SK-N-SH treated with all-trans-retinoic acid at 6 μM for 48 hours (cell line): ENCODE measurements at regions not wholly inside any gene's neighbourhood (a gene's known extent, or its start where the extent isn't known, plus 50 kb on each side); places are given as distances from the start of the nearest gene placed in this dataset.

ENCODE experiments used
- ATAC-seq: fragments of 200-7000 bp; cut with Tn5 transposase; 3 replicates; pipeline ENCODE4 v1.9.1; 2020; ENCODE audit warnings: mild to moderate bottlenecking, moderate library complexity
- BACH2 ChIP-seq: fragments of 250-450 bp; sonication (Bioruptor Pico); IDR thresholded peaks from 2 replicates; pipeline ENCODE4 v1.9.0; 2021; ENCODE audit warnings: mild to moderate bottlenecking, borderline replicate concordance
- CSDC2 ChIP-seq: fragments of 250-450 bp; sonication (Bioruptor Pico); IDR thresholded peaks from 2 replicates; pipeline ENCODE4 v1.5.0; 2020; ENCODE audit warnings: mild to moderate bottlenecking, moderate library complexity
- CSRNP3 ChIP-seq: fragments of 250-450 bp; sonication (Bioruptor Pico); IDR thresholded peaks from 2 replicates; pipeline ENCODE4 v1.5.1; 2021; ENCODE audit warnings: mild to moderate bottlenecking, moderate library complexity
- GLIS3 ChIP-seq: fragments of 250-450 bp; sonication (Bioruptor Pico); IDR thresholded peaks from 2 replicates; pipeline ENCODE4 v1.5.0; 2020; ENCODE audit warnings: mild to moderate bottlenecking, moderate library complexity
- OSR1 ChIP-seq: fragments of 250-450 bp; sonication (Bioruptor Pico); IDR thresholded peaks from 2 replicates; pipeline ENCODE4 v1.8.0; 2022; ENCODE audit warnings: moderate library complexity, mild to moderate bottlenecking, inconsistent platforms
- POU6F1 ChIP-seq: fragments of 250-450 bp; sonication (Bioruptor Pico); IDR thresholded peaks from 2 replicates; pipeline ENCODE4 v1.8.0; 2021; ENCODE audit warnings: low read depth, mild to moderate bottlenecking, moderate library complexity, borderline replicate concordance
- PPARA ChIP-seq: fragments of 250-450 bp; sonication (Bioruptor Pico); IDR thresholded peaks from 2 replicates; pipeline ENCODE4 v1.5.0; 2020; ENCODE audit warnings: mild to moderate bottlenecking, borderline replicate concordance
- RARB ChIP-seq: fragments of 250-450 bp; sonication (Bioruptor Pico); IDR thresholded peaks from 2 replicates; pipeline ENCODE4 v1.8.0; 2021; ENCODE audit warnings: mild to moderate bottlenecking, moderate library complexity
- SNAI2 ChIP-seq: fragments of 250-450 bp; sonication (Bioruptor Pico); IDR thresholded peaks from 2 replicates; pipeline ENCODE4 v1.5.0; 2020; ENCODE audit warnings: mild to moderate bottlenecking, moderate library complexity
- TOX ChIP-seq: fragments of 250-450 bp; sonication (Bioruptor Pico); IDR thresholded peaks from 2 replicates; pipeline ENCODE4 v1.8.0; 2021; ENCODE audit warnings: mild to moderate bottlenecking, moderate library complexity, borderline replicate concordance
- ZFP3 ChIP-seq: fragments of 250-450 bp; sonication (Bioruptor Pico); IDR thresholded peaks from 2 replicates; pipeline ENCODE4 v1.5.0; 2020; ENCODE audit warnings: mild to moderate bottlenecking, moderate library complexity
- ZFP30 ChIP-seq: fragments of 450-650 bp; formaldehyde crosslinking; IDR thresholded peaks from 2 replicates; pipeline ENCODE4 v1.5.0; 2022; ENCODE audit warnings: mild to moderate bottlenecking, moderate library complexity
- ZNF565 ChIP-seq: fragments of 450-650 bp; formaldehyde crosslinking; conservative IDR thresholded peaks from 2 replicates; pipeline ENCODE4 v1.5.0; 2020; ENCODE audit warnings: low read depth, mild to moderate bottlenecking, moderate library complexity
- TF ChIP-seq, protein P1 (sequence below): fragments of 250-450 bp; sonication (Bioruptor Pico); IDR thresholded peaks from 2 replicates; pipeline ENCODE4 v1.8.0; 2020; ENCODE audit warnings: mild to moderate bottlenecking, moderate library complexity, borderline replicate concordance
- TF ChIP-seq, protein P2 (sequence below): fragments of 250-450 bp; sonication (Bioruptor Pico); IDR thresholded peaks from 2 replicates; pipeline ENCODE4 v1.5.0; 2020; ENCODE audit warnings: mild to moderate bottlenecking, moderate library complexity

GRCh38 chr5:5017827-5018577 is 122.1 kb upstream of the ADAMTS16 start:
- TF ChIP-seq, protein P1, sequence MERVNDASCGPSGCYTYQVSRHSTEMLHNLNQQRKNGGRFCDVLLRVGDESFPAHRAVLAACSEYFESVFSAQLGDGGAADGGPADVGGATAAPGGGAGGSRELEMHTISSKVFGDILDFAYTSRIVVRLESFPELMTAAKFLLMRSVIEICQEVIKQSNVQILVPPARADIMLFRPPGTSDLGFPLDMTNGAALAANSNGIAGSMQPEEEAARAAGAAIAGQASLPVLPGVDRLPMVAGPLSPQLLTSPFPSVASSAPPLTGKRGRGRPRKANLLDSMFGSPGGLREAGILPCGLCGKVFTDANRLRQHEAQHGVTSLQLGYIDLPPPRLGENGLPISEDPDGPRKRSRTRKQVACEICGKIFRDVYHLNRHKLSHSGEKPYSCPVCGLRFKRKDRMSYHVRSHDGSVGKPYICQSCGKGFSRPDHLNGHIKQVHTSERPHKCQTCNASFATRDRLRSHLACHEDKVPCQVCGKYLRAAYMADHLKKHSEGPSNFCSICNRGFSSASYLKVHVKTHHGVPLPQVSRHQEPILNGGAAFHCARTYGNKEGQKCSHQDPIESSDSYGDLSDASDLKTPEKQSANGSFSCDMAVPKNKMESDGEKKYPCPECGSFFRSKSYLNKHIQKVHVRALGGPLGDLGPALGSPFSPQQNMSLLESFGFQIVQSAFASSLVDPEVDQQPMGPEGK (CRISPR knock-in tag) = no peak
- TF ChIP-seq CSRNP3 (CRISPR knock-in tag) = no peak
- TF ChIP-seq, protein P2, sequence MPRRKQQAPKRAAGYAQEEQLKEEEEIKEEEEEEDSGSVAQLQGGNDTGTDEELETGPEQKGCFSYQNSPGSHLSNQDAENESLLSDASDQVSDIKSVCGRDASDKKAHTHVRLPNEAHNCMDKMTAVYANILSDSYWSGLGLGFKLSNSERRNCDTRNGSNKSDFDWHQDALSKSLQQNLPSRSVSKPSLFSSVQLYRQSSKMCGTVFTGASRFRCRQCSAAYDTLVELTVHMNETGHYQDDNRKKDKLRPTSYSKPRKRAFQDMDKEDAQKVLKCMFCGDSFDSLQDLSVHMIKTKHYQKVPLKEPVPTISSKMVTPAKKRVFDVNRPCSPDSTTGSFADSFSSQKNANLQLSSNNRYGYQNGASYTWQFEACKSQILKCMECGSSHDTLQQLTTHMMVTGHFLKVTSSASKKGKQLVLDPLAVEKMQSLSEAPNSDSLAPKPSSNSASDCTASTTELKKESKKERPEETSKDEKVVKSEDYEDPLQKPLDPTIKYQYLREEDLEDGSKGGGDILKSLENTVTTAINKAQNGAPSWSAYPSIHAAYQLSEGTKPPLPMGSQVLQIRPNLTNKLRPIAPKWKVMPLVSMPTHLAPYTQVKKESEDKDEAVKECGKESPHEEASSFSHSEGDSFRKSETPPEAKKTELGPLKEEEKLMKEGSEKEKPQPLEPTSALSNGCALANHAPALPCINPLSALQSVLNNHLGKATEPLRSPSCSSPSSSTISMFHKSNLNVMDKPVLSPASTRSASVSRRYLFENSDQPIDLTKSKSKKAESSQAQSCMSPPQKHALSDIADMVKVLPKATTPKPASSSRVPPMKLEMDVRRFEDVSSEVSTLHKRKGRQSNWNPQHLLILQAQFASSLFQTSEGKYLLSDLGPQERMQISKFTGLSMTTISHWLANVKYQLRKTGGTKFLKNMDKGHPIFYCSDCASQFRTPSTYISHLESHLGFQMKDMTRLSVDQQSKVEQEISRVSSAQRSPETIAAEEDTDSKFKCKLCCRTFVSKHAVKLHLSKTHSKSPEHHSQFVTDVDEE (CRISPR knock-in tag) = no peak
- no peak for TF ChIP-seq CSDC2 (CRISPR knock-in tag)
- no peak for TF ChIP-seq TOX (CRISPR knock-in tag)
- no peak for TF ChIP-seq ZFP3 (CRISPR knock-in tag)
- TF ChIP-seq, all 23 proteins: peak for 0

DNA sequence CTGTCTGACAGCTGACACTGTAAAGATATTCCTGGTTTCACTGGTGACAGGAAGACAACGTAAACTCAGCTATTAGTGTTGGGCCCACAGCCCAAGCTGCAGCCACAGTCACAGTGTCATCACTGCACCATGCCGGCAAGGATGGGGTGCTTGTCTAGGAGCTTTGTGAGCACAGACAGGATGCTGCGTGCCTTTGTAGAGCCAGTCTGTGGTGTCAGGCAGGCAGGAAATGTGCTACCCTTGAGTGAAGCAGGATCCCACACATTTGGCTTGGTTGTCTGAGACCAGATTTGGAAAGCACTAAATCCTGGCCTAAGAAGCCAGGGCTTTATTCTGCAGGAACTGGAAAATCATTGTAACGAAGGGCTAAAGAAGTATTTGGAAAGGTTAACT is 121.6 kb upstream of the ADAMTS16 start:
- TF ChIP-seq, protein P2 (CRISPR knock-in tag) = no peak
- no peak for TF ChIP-seq POU6F1 (CRISPR knock-in tag)
- no peak for TF ChIP-seq ZFP30 (CRISPR knock-in tag)
- no peak for TF ChIP-seq OSR1
- TF ChIP-seq SNAI2 (CRISPR knock-in tag) = no peak
- no peak for TF ChIP-seq CSDC2 (CRISPR knock-in tag)
- no peak for TF ChIP-seq CSRNP3 (CRISPR knock-in tag)
- TF ChIP-seq ZNF565 (CRISPR knock-in tag) = no peak
- TF ChIP-seq GLIS3 (CRISPR knock-in tag) = no peak
- no peak for TF ChIP-seq PPARA
- TF ChIP-seq BACH2 (CRISPR knock-in tag) = no peak
- TF ChIP-seq TOX (CRISPR knock-in tag) = no peak
- ATAC-seq = no peak

More at GRCh38 chr5:5017827-5018577, 122.1 kb upstream of the ADAMTS16 start:
- no peak for ATAC-seq

- no peak for ATAC-seq
- TF ChIP-seq RARB (CRISPR knock-in tag) (no peak), SNAI2 (CRISPR knock-in tag) (no peak)
Measured at GRCh38 chr5:5021436-5021835, 118.7 kb upstream of the ADAMTS16 start.
